Stimulated activated CD8-positive, alpha-beta memory T cell treated with anti-CD3 and anti-CD28 coated beads, Interleukin-4, amount 100 ng/mL, for 4 hours (primary cell): ENCODE measurements at regions not wholly inside any gene's neighbourhood (a gene's known extent, or its start where the extent isn't known, plus 50 kb on each side); places are given as distances from the start of the nearest gene placed in this dataset.
"Not testable (repeated sequence)": the region's sequence is repeated elsewhere in the genome, so short reads cannot be mapped to it uniquely, and the experiment has no call there.

Source experiments
- DNase-seq, 2 donors: peaks; one replicate each; pipeline ENCODE4 v3.0.0-alpha.2; 2020; ENCODE audit warnings: low read depth in 2 of 2, low spot score in 1 of 2

GRCh38 chrY:7417946-7418345, 506.4 kb upstream of the AMELY start:
- no peak for DNase-seq

DNA sequence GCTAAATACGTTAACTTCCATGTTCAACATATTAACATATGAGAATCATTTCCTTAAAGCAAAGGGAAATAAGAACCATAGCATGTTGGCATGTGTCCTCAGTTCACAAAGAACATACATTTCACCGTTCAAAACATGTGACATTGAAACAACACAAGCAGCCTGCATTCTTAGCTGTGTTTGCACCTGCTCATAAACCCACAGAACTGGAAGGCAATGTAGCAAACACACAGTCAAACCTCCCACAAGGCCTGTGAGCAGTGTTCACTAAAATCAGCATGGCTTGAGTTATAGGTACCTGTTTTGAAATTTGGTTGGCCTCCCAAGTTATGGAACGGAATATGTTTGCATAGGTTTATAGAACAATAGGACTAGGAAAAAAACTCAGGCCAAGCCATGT, 504.9 kb upstream of the AMELY start:
- no peak for DNase-seq

GRCh38 chrY:7415157-7415633, 503.6 kb upstream of the AMELY start:
- no peak for DNase-seq

GRCh38 chrY:7390056-7390455, 478.5 kb upstream of the AMELY start:
- no peak for DNase-seq

GRCh38 chrY:7382988-7383387, 471.4 kb upstream of the AMELY start:
- no peak for DNase-seq

DNA sequence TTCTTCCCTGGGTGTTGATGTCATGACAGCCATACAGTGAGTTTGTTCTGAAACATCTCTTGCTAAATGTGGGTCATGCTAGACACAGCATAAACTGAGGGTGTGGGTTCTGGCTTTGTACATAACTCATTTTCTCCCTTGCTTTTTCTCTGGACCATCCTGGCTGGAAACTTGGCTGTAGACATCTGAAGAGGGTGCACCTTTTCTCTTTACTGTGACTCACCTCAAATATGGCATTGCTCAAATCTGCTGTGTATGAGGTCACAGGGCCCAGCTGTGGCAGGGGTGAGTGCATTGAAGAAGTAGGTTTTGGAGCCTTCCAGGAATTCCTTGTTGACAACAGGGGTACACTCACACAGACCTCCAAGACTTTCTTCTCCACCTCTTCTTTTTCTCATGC, 465.5 kb upstream of the AMELY start:
- DNase-seq = no peak

GRCh38 chrY:7374485-7374884, 462.9 kb upstream of the AMELY start:
- DNase-seq = not testable (repeated sequence)

- not testable (repeated sequence) for DNase-seq
These were observed 460.4 kb upstream of the AMELY start for GRCh38 chrY:7371953-7372352.

GRCh38 chrY:7371026-7371425, 459.5 kb upstream of the AMELY start:
- DNase-seq = not testable (repeated sequence)

DNA sequence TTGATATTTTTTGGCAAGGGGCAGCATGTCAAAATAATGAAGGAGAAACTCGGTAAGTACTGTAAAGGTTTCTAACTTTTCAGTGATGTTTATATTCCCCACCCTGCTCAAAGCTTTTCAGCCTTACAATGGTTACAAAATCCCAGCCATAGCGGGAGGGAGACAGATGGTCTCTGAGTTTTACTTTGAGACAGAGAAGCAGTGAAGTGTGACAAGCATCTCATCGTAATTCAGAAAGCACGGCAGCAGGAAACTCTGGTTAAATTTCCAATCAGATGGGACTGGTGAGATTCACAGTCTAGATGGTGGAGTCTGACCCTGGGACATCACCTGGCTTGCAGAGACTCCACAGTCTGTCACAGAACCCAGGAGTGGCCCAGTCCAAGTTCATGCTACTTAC, 448.0 kb upstream of the AMELY start:
- DNase-seq = no peak

GRCh38 chrY:7358103-7358752, 446.7 kb upstream of the AMELY start:
- no peak for DNase-seq

DNA sequence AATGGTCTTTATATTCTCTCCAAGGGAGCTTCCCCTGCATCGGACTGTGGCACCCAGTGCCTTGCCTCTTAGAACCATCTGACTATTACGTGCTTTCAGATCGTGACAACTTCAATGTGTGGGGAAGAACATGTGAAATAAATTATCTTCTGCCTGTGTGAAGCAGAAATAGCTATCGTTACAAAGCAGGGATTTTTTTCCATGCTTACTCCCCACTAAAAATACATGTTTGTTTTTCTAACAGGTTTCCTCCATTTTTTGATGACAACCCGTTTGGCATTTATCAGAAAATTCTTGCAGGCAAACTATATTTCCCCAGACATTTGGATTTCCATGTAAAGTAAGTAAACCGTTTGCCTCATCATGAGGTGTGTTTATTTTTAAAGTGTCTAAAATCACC, 444.3 kb upstream of the AMELY start:
- not testable (repeated sequence) for DNase-seq

GRCh38 chrY:7344661-7345060, 433.1 kb upstream of the AMELY start:
- peak in 1 of 2 donors; percentile 22 for DNase-seq

GRCh38 chrY:7343261-7343660, 431.7 kb upstream of the AMELY start:
- no peak for DNase-seq

- DNase-seq = not testable (repeated sequence)
These were observed 431.2 kb upstream of the AMELY start for GRCh38 chrY:7342732-7343131.

DNA sequence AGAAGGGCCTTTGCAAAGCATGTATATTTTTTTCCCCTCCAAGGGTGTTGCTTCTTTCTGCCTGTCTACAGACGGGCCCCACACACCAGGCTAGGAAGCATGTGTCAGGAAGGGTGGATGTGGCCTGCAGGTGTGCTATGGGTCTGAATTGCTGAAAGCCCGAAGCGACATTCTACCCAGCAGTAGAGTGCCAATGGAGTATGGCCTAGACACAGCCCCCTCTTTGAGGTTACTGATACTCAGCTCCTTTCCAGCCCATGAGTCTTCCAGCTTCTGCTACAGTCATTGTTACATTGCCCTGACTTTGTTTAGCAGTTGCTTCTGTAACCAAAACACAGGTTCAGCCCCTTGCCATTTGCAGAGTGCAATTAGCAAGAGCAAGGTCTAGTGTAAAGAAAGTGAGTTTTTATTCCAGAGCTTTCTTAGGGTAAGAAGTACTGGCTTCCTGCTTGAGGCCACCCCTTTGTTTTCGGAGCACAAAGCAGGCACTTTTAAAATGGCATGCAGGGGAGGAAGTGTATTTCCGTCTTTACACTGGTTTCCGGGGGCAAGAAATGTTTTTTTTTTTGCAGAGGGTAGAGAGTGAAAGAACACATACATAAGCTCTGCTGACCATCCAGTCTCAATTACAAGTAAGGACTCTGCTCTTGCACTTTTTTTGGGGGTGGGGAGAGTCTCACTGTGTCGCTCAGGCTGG, 428.0 kb upstream of the AMELY start:
- no peak for DNase-seq

GRCh38 chrY:7336023-7336873, 424.7 kb upstream of the AMELY start:
- DNase-seq = no peak

DNA sequence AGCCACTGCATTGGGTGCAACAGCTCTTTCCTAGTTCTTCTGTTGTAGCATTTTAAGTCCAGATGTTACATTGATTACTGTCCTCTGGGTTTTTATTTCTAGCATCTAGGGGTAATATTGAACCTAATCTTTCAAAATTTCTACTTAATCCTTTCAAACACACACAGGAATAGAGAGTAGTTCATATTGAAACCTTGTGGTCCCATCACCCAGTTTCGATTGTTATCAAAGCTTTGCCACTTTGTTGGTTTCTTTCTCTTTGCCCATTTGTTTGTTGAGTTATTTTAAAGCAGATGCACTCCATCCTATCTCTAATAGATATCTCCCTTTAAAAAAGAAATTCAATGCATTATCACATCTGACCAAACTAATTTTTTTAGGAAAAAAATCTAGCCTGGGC, 422.9 kb upstream of the AMELY start:
- no peak for DNase-seq

GRCh38 chrY:7326296-7327246, 415.0 kb upstream of the AMELY start:
- no peak for DNase-seq

DNA sequence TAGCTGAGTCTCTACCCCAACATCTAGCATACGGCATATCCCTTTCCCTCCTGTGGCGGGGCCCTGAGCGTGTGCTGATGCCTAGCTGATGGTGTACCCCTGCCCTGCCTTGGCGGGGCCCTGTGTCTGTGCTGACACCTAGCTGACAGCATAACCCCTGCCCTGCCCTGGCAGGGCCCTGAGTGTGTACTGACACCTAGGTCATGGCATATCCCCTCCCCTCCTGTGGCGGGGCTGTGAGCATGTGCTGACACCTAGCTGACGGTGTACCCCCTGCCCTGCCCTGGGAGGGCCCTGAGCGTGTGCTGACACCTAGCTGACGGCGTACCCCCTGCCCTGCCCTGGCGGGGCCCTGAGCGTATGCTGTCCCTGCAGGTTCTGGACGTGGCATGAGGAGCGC, 414.0 kb upstream of the AMELY start:
- DNase-seq = no peak

DNA sequence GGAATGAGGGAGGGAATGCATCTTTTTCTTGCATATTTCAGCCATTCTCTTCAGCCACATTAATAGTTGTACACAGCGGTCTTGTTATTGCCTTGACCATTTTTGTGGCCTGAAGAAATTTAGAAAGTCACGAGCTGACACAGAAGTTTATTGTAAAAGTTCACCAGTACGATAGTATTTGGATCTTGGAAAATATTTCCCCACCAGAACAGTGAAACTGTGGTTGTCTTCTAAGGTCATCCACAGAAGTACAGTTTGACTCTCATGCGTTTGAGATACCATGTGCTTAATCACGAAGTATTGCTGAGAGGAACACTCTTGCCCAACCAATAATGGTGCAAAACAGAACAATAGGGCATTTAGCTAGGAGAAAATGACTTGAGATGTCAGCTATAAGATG, 409.2 kb upstream of the AMELY start:
- no peak for DNase-seq
